CD14-positive monocyte (primary cell): ENCODE measurements at regions not wholly inside any gene's neighbourhood (a gene's known extent, or its start where the extent isn't known, plus 50 kb on each side); places are given as distances from the start of the nearest gene placed in this dataset.
A peak's percentile ranks its signal among the peaks of the same experiment; 100 is the strongest.

ENCODE experiments used
- DNase-seq, 3 donors: peaks; one replicate each; pipeline ENCODE4 v3.0.0-alpha.2; 2011 to 2022
- H2AFZ ChIP-seq: 2 replicates; pipeline ENCODE4 v1.6.0; 2012; ENCODE audit warnings: mild to moderate bottlenecking, low read depth, low read length, inconsistent platforms; ENCODE audit not compliant: insufficient read depth, poor library complexity, severe bottlenecking
- H3K27ac ChIP-seq, 2 donors: 1 replicate in 1 of 2; 2 replicates in 1 of 2; pipeline ENCODE4 v1.5.1; 2012 to 2013; ENCODE audit warnings: low read length in 2 of 2, control low read depth in 1 of 2, inconsistent platforms in 1 of 2, low read depth in 1 of 2, mild to moderate bottlenecking in 1 of 2
- H3K27me3 ChIP-seq, 2 donors: one replicate each; pipeline versions ENCODE4 v1.6.0 to v1.6.1; 2011 to 2013; ENCODE audit warnings: low read length in 2 of 2; ENCODE audit not compliant: control insufficient read depth in 2 of 2, insufficient read depth in 2 of 2
- H3K36me3 ChIP-seq, 2 donors: replicated peaks in 1 of 2; 1 replicate in 1 of 2; 2 replicates in 1 of 2; pipeline versions ENCODE4 v1.5.1 to v1.6.1; 2012 to 2013; ENCODE audit warnings: low read length in 2 of 2, control low read depth in 1 of 2, inconsistent platforms in 1 of 2, mild to moderate bottlenecking in 1 of 2; ENCODE audit not compliant: insufficient read depth in 2 of 2, control insufficient read depth in 1 of 2
- H3K4me1 ChIP-seq, 2 donors: 1 replicate in 1 of 2; 2 replicates in 1 of 2; pipeline versions ENCODE4 v1.5.1 to v1.6.1; 2012 to 2013; ENCODE audit warnings: low read length in 2 of 2, control low read depth in 1 of 2, inconsistent platforms in 1 of 2, mild to moderate bottlenecking in 1 of 2, moderate library complexity in 1 of 2; ENCODE audit not compliant: insufficient read depth in 2 of 2, control insufficient read depth in 1 of 2
- H3K4me2 ChIP-seq: replicated peaks from 2 replicates; pipeline ENCODE3; 2012; ENCODE audit warnings: low read length, moderate library complexity, mild to moderate bottlenecking; ENCODE audit not compliant: poor library complexity, severe bottlenecking; ENCODE audit errors: extremely low read depth
- H3K4me3 ChIP-seq, 3 experiments: fragments of 200-600 bp in 1 of 3; sonication (generic) in 1 of 3; replicated peaks in 1 of 3; 1 replicate in 2 of 3; 2 replicates in 1 of 3; pipeline ENCODE4 v1.5.1; 2011 to 2013; ENCODE audit warnings: low read length in 3 of 3, mild to moderate bottlenecking in 3 of 3, control low read depth in 2 of 3, low read depth in 2 of 3, inconsistent platforms in 1 of 3, moderate library complexity in 1 of 3
- H3K79me2 ChIP-seq: 2 replicates; pipeline ENCODE4 v1.6.0; 2012; ENCODE audit warnings: mild to moderate bottlenecking, control low read depth, inconsistent platforms, low read length, moderate library complexity; ENCODE audit not compliant: insufficient read depth
- H3K9ac ChIP-seq: 2 replicates; pipeline ENCODE4 v1.6.0; 2017; ENCODE audit warnings: low read length, mild to moderate bottlenecking; ENCODE audit not compliant: insufficient read depth, poor library complexity, severe bottlenecking
- H3K9me3 ChIP-seq, 2 donors: replicated peaks in 1 of 2; 1 replicate in 1 of 2; 2 replicates in 1 of 2; pipeline versions ENCODE4 v1.5.1 to v1.6.1; 2012 to 2013; ENCODE audit warnings: low read length in 2 of 2, control low read depth in 1 of 2; ENCODE audit not compliant: control insufficient read depth in 1 of 2, insufficient read depth in 1 of 2
- H4K20me1 ChIP-seq: 2 replicates; pipeline ENCODE4 v1.6.0; 2012; ENCODE audit warnings: mild to moderate bottlenecking, low read length, control low read depth, moderate library complexity; ENCODE audit not compliant: insufficient read depth
- H3K27ac Mint-ChIP-seq, 7 donors: one replicate each; pipeline ENCODE4 v1.8.0; 2020; ENCODE audit warnings: mild to moderate bottlenecking in 7 of 7, mixed read lengths in 7 of 7, moderate library complexity in 6 of 7, inconsistent platforms in 2 of 7
- H3K27me3 Mint-ChIP-seq, 3 donors: one replicate each; pipeline ENCODE4 v1.8.0; 2021 to 2022; ENCODE audit warnings: low read depth in 3 of 3, mild to moderate bottlenecking in 3 of 3, mixed read lengths in 3 of 3, moderate library complexity in 3 of 3, inconsistent platforms in 1 of 3
- H3K36me3 Mint-ChIP-seq, 2 donors: one replicate each; pipeline ENCODE4 v1.8.0; 2020; ENCODE audit warnings: mixed read lengths in 2 of 2, inconsistent platforms in 1 of 2, mild to moderate bottlenecking in 1 of 2
- H3K4me1 Mint-ChIP-seq: one replicate; pipeline ENCODE4 v1.8.0; 2020; ENCODE audit warnings: mild to moderate bottlenecking, mixed read lengths
- H3K4me3 Mint-ChIP-seq, 2 donors: one replicate each; pipeline ENCODE4 v1.8.0; 2020; ENCODE audit warnings: mild to moderate bottlenecking in 2 of 2, mixed read lengths in 2 of 2, moderate library complexity in 1 of 2
- H3K9me3 Mint-ChIP-seq, 7 donors: one replicate each; pipeline ENCODE4 v1.8.0; 2020 to 2022; ENCODE audit warnings: mixed read lengths in 7 of 7, mild to moderate bottlenecking in 6 of 7, moderate library complexity in 6 of 7, inconsistent platforms in 2 of 7
- WGBS: methylation state at CpG from one replicate; pipeline ENCODE4 v1.1.5; 2013; ENCODE audit warnings: missing lambda C conversion rate; ENCODE audit not compliant: insufficient coverage; 5-methylcytosine and 5-hydroxymethylcytosine counted together
- intact Hi-C, 2 donors: fragments of 100-400 bp; cut with micrococcal nuclease; formaldehyde crosslinking; loops; one replicate each; pipeline versions ENCODE4 v1.15.0 to v1.15.1; 2023
- TF ChIP-seq, protein P1 (sequence below): fragments of 200-600 bp; IDR thresholded peaks from one replicate; pipeline ENCODE4 v1.8.0; 2022; ENCODE audit warnings: antibody characterized with exemption, mild to moderate bottlenecking

DNA sequence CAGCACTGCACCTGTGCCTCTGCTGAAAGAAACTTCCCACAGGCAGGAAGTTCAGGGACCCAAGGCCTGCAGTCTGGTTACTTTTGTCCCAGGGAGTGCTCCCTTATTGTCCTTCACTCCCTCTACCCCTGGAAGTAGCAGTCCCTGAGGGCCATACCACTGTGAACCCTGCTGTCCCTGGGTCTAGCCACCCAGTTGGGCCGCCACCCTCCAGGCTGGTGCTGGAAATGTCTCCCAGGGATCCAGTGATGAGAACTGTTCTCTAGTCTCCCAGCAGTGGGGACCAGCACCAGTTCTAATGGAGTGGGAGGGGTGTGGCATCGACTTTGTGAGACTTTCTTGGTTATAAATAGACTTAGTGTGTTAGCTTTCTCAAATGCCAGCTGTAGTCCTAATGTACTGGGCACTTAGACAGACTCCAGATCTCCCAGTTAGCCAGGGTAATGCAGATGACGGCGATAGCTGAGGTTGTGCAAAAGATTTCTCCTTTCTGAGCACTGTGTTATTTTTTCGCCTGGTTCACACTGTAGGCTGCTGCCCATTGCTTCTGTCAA lies 462.5 kb downstream of the CDH26 start:
- Histone ChIP-seq H3K27ac (no peak overlapping the region), H3K9me3 (no peaks in the 10 kb centered on the region), H3K4me1 (no peaks in the 10 kb centered on the region), H3K79me2 (no peaks in the 10 kb centered on the region), H3K27me3 (peaks cover 0 to 3% of the 10 kb centered on the region in 2 donors), H3K4me2 (no peak overlapping the region), H3K4me3 (no peak overlapping the region), H2AFZ (no peak overlapping the region), H4K20me1 (no peaks in the 10 kb centered on the region), H3K9ac (no peak overlapping the region), H3K36me3 (no peaks in the 10 kb centered on the region)
- Mint-ChIP-seq H3K36me3 (no peaks in the 10 kb centered on the region), H3K27ac (no peak overlapping the region), H3K4me3 (no peak overlapping the region), H3K9me3 (peaks cover 0 to 12% (median 0%) of the 10 kb centered on the region in 7 donors), H3K27me3 (peaks cover 9 to 12% (median 12%) of the 10 kb centered on the region in 3 donors), H3K4me1 (no peaks in the 10 kb centered on the region)
- intact Hi-C loops: no loop called here
- no peak for DNase-seq
- 86% methylated on average over 3 of the region's 5 CpGs for WGBS
- TF ChIP-seq, protein P1, sequence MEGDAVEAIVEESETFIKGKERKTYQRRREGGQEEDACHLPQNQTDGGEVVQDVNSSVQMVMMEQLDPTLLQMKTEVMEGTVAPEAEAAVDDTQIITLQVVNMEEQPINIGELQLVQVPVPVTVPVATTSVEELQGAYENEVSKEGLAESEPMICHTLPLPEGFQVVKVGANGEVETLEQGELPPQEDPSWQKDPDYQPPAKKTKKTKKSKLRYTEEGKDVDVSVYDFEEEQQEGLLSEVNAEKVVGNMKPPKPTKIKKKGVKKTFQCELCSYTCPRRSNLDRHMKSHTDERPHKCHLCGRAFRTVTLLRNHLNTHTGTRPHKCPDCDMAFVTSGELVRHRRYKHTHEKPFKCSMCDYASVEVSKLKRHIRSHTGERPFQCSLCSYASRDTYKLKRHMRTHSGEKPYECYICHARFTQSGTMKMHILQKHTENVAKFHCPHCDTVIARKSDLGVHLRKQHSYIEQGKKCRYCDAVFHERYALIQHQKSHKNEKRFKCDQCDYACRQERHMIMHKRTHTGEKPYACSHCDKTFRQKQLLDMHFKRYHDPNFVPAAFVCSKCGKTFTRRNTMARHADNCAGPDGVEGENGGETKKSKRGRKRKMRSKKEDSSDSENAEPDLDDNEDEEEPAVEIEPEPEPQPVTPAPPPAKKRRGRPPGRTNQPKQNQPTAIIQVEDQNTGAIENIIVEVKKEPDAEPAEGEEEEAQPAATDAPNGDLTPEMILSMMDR: no peak

DNA sequence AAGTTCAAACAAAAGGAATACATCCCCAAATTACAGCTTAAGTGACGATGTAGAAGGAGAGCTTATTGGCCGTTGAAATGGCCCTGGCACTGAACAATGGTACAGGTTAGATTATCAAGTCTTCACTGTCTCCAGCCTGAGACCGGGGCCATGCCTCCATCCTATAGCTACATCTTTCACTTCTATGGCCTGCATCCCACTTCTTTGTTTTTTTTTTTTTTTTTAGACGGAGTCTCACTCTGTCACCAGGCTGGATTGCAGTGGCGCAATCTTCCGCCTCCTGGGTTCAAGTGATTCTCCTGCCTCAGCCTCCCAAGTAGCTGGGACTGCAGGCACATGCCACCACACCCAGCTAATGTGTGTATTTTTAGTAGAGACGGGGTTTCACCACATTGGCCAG lies 464.6 kb downstream of the CDH26 start:
- H3K79me2 ChIP-seq: no peaks in the 10 kb centered on the region
- H3K27ac ChIP-seq: no peak overlapping the region
- 93% methylated on average over 2 of the region's 7 CpGs for WGBS
- H3K36me3 ChIP-seq: no peaks in the 10 kb centered on the region
- Mint-ChIP-seq H3K9me3 (peaks cover 0 to 12% (median 0%) of the 10 kb centered on the region in 7 donors), H3K36me3 (no peaks in the 10 kb centered on the region), H3K4me3 (no peak overlapping the region), H3K27ac (peak overlapping the region in 1 of 7 donors; percentile 31), H3K4me1 (no peaks in the 10 kb centered on the region), H3K27me3 (peaks cover 9 to 10% (median 10%) of the 10 kb centered on the region in 3 donors)
- H4K20me1 ChIP-seq: no peaks in the 10 kb centered on the region
- no peak overlapping the region for H3K4me3 ChIP-seq
- no peak for DNase-seq
- no peaks in the 10 kb centered on the region for H3K9me3 ChIP-seq
- H3K27me3 ChIP-seq: peaks cover 0 to 2% of the 10 kb centered on the region in 2 donors
- TF ChIP-seq, protein P1: no peak
- H3K4me2 ChIP-seq: no peak overlapping the region
- H3K9ac ChIP-seq: no peak overlapping the region
- H2AFZ ChIP-seq: no peak overlapping the region
- no peaks in the 10 kb centered on the region for H3K4me1 ChIP-seq
- intact Hi-C loops: no loop called here
